Right ventricle myocardium superior (tissue), 1 donor: ENCODE measurements at regions not wholly inside any gene's neighbourhood (a gene's known extent, or its start where the extent isn't known, plus 50 kb on each side); places are given as distances from the start of the nearest gene placed in this dataset.
A peak's percentile ranks its signal among the peaks of the same experiment; 100 is the strongest.

ENCODE experiments used
- ATAC-seq: fragments of 200-7000 bp; cut with Tn5 transposase; one replicate; pipeline ENCODE4 v1.9.1; 2020; ENCODE audit warnings: mild to moderate bottlenecking; ENCODE audit not compliant: poor library complexity
- DNase-seq: peaks from one replicate; pipeline ENCODE4 v3.0.0-alpha.2; 2020
- intact Hi-C: fragments of 100-400 bp; cut with DNase I; formaldehyde crosslinking; loops from one replicate; pipeline ENCODE4 v1.11.2; 2022
- donor health status: DM: no; HTN: yes; CAD: no; lungs with severe emphysema.

DNA sequence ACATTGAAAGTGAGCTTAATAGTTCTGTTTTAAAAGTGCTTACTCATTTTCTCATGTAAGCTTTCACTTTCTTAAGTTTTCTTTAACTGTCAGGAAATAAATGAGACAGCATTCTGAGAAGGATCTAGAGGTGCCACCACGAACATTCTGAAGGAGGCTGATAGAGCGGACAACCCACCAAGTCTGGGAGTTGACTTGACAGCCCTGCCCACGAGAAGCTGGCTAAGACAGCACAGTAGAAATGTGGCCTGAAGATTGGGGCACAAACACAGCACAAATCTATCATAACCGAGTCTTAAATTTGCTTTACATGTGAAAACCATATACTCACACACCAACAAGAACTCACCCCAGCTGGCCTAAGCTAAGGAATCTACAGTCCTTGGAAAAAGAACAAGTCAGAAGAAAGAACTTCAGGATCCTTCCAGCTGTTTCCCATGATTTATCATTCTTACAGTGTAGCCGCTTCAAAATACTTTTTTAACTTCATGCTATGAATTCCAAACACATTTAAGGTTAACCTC lies 144.2 kb upstream of the TNFAIP3 start:
- intact Hi-C loops = no loop called here
- DNase-seq (no peak), ATAC-seq (no peak)

GRCh38 chr6:137723273-137724017 lies 143.6 kb upstream of the TNFAIP3 start:
- intact Hi-C loops = no loop called here
- DNase-seq = no peak
- no peak for ATAC-seq

- DNase-seq (no peak), ATAC-seq (no peak)
- intact Hi-C loops = no loop called here
These were observed 143.0 kb upstream of the TNFAIP3 start for GRCh38 chr6:137724018-137724403.

- ATAC-seq (peak; percentile 22), DNase-seq (peak; percentile 66)
- intact Hi-C loops = no loop called here
These were observed 142.4 kb upstream of the TNFAIP3 start for GRCh38 chr6:137724495-137725211.

DNA sequence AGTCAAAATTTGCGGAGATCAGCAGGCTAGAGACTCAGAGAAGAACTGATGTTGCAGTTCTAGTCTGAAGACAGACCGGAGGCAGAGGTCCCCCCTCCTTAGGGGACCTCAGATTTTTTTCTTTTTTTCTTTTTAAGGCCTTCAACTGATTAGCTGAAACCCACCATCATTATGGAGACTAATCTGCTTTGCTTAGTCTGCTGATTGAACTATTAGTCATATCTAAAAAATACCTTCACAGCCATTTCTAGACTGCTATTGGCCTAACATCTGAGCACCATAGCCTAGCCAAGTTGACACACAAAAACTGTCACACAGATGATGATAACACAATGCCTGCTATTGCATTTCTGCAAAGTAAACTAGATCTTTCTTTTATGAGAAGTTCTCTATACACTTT lies 141.1 kb upstream of the TNFAIP3 start:
- intact Hi-C loops = no loop called here
- DNase-seq (no peak), ATAC-seq (no peak)

- no peak for ATAC-seq
- no peak for DNase-seq
- intact Hi-C loops = no loop called here
These were observed 140.5 kb upstream of the TNFAIP3 start for GRCh38 chr6:137726582-137726981.

- no peak for DNase-seq
- intact Hi-C loops = no loop called here
- no peak for ATAC-seq
These were observed 139.8 kb upstream of the TNFAIP3 start for GRCh38 chr6:137727216-137727765.

DNA sequence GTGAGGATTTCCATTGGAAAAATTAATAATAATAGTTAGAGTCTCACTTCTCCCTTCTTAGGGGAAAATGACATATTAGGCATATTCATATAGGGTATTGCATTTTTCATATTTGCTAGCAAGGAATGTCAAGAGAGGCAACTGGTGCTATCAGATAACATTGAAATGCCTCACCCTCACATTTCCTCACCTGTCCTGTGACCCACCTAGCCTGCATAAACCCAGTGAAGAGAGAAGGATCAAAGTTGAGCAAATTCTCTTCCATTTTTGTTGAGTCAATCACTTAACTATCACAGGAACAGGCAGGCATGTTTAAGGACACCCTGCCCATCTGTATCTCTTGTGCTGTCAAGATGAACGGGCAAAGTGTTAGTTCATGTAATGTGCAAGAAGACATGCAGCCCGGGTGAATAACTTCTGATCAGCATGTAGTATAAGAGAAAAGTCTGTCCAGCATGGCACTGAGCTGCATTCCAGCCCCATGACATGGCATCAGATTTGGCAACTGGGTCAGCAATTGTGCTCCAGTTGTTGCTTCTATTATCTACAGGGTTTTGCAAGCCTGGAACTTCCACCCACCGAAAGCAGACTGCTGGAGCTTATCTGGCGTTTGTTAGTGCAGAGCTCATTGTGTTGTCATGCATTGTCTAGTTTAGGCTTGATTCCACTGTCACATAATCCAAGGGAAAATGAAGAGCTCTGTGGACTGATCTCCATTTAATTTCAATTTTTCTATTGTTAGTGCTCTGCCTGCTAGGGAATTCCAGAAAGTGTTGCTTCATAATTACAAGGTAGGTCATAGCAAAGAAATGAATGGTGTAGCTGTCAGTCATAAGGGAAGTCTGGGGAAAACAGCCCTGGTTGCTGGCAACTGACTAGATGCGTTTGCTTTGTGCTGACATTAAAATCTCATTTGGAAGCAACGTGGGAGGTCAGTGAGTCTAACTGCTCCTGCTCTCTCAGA lies 138.4 kb upstream of the TNFAIP3 start:
- intact Hi-C loops = no loop called here
- DNase-seq = no peak
- peak; percentile 86 for ATAC-seq

- DNase-seq = no peak
- intact Hi-C loops = no loop called here
- no peak for ATAC-seq
These were observed 137.0 kb upstream of the TNFAIP3 start for GRCh38 chr6:137729866-137730629.

GRCh38 chr6:137731600-137731959 lies 135.5 kb upstream of the TNFAIP3 start:
- intact Hi-C loops = no loop called here
- no peak for ATAC-seq
- DNase-seq = no peak

GRCh38 chr6:137731960-137732616 lies 135.0 kb upstream of the TNFAIP3 start:
- intact Hi-C loops = no loop called here
- no peak for DNase-seq
- no peak for ATAC-seq

DNA sequence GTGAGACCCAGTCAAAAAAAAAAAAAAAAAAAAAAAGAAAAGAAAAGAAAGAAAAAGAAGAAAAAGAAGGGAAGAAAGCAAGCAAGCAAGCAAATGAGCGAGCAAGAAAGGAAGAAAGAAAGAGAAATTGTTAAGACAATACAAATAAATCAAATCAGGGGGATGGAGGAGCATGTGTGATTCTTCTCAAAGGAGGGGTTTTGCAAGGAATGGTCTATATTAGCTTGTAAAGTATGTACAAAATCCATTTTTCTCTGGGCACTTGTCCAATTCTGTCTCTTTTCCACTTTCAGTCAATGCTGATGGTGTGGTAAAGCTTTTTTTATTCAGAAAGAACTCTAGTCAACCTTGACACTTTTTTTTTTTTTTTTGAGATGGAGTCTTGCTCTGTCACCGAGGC lies 133.7 kb upstream of the TNFAIP3 start:
- intact Hi-C loops = no loop called here
- DNase-seq = no peak
- ATAC-seq = no peak

- no peak for DNase-seq
- no peak for ATAC-seq
- intact Hi-C loops = no loop called here
These were observed 132.8 kb upstream of the TNFAIP3 start for GRCh38 chr6:137734005-137734874.

GRCh38 chr6:137734875-137735182 lies 132.2 kb upstream of the TNFAIP3 start:
- intact Hi-C loops = no loop called here
- ATAC-seq (peak; percentile 60), DNase-seq (no peak)

- intact Hi-C loops = no loop called here
- DNase-seq (no peak), ATAC-seq (no peak)
These were observed 130.8 kb upstream of the TNFAIP3 start for GRCh38 chr6:137736048-137736818.

DNA sequence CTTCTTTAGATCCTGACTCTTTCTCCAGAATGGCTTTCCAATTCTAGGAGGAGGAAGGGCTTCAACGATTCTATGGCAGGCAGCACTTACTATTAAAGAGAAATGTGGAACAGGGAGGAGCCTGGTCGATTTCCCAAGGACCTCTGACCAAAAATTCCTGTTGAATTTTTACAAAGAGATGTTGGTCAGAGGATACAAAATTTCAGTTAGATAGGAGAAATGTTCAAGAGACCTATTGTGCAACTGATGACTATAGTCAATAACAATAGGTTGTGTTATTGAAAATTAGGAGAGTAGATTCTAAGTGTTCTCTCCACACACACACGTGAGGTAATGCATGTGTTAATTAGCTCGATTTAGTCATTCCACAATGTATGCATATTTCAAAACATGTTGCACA lies 130.1 kb upstream of the TNFAIP3 start:
- ATAC-seq (no peak), DNase-seq (no peak)
- intact Hi-C loops = no loop called here
